OCI-LY7 (cell line): ENCODE measurements at regions not wholly inside any gene's neighbourhood (a gene's known extent, or its start where the extent isn't known, plus 50 kb on each side); places are given as distances from the start of the nearest gene placed in this dataset.

Experiments
- BruUV-seq: library from RNA; stranded (reverse); fragments of 400-500 nt; replicated peaks from 2 replicates; lab custom pipeline; 2021; lab: Mats Ljungman, UMichigan
- CTCF ChIA-PET: fragments of 300-600 bp; sonication (Branson Sonifier 250); formaldehyde crosslinking; loops from one replicate; lab custom pipeline; 2022; ENCODE audit warnings: antibody characterized with exemption; ENCODE audit not compliant: unreplicated experiment; lab: Charles Lee
- POLR2A ChIA-PET: fragments of 300-600 bp; sonication (Branson Sonifier 250); formaldehyde crosslinking; loops from one replicate; lab custom pipeline; 2022; ENCODE audit warnings: antibody characterized with exemption; lab: Charles Lee
- DNase-seq: peaks from one replicate; pipeline ENCODE4 v3.0.0-alpha.2; 2015; ENCODE audit warnings: low spot score
- H2AFZ ChIP-seq: fragments of 200-600 bp; sonication (generic), shearing (Covaris generic); 2 replicates; pipeline ENCODE4 v1.6.1; 2014; ENCODE audit warnings: mild to moderate bottlenecking, antibody characterized with exemption, low read length, moderate library complexity
- H3K27ac ChIP-seq: fragments of 200-600 bp; sonication (generic); 2 replicates; pipeline ENCODE4 v1.5.1; 2014; ENCODE audit warnings: mixed run types, low read depth, mild to moderate bottlenecking, moderate library complexity, low read length, inconsistent platforms; ENCODE audit not compliant: poor library complexity, severe bottlenecking
- H3K36me3 ChIP-seq: fragments of 200-600 bp; sonication (generic); 2 replicates; pipeline ENCODE4 v1.6.1; 2014; ENCODE audit warnings: mild to moderate bottlenecking, antibody characterized with exemption, low read length, moderate library complexity, mixed read lengths; ENCODE audit not compliant: insufficient read depth
- H3K4me1 ChIP-seq: fragments of 200-600 bp; sonication (generic); 2 replicates; pipeline ENCODE4 v1.5.1; 2014; ENCODE audit warnings: mild to moderate bottlenecking, low read length; ENCODE audit not compliant: insufficient read depth, poor library complexity, severe bottlenecking
- H3K4me2 ChIP-seq: fragments of 200-600 bp; sonication (generic); 2 replicates; pipeline ENCODE4 v1.6.1; 2014; ENCODE audit warnings: mild to moderate bottlenecking, low read length
- H3K4me3 ChIP-seq: fragments of 200-600 bp; sonication (generic); 2 replicates; pipeline ENCODE4 v1.5.1; 2014; ENCODE audit warnings: mild to moderate bottlenecking, low read depth, low read length; ENCODE audit not compliant: poor library complexity, severe bottlenecking
- H3K79me2 ChIP-seq: fragments of 200-600 bp; sonication (generic); 2 replicates; pipeline ENCODE4 v1.6.1; 2016; ENCODE audit warnings: low read depth, mild to moderate bottlenecking, low read length, moderate library complexity, mixed read lengths; ENCODE audit not compliant: insufficient read depth
- H3K9me2 ChIP-seq: fragments of 200-600 bp; sonication (generic); 2 replicates; pipeline ENCODE4 v1.6.1; 2016; ENCODE audit warnings: mild to moderate bottlenecking, low read length, mixed read lengths; ENCODE audit not compliant: insufficient read depth
- H3K9me3 ChIP-seq: fragments of 200-600 bp; sonication (generic); 2 replicates; pipeline ENCODE4 v1.6.1; 2014; ENCODE audit warnings: mild to moderate bottlenecking, mixed run types, low read length, mixed read lengths
- H4K20me1 ChIP-seq: fragments of 200-600 bp; sonication (generic); 2 replicates; pipeline ENCODE4 v1.6.1; 2014; ENCODE audit warnings: mild to moderate bottlenecking, antibody characterized with exemption, low read length, moderate library complexity, mixed read lengths; ENCODE audit not compliant: insufficient read depth
- EZH2phosphoT487 ChIP-seq: fragments of 200-600 bp; sonication (generic); IDR thresholded peaks from 2 replicates; pipeline ENCODE4 v1.6.1; 2018; ENCODE audit warnings: low read depth, borderline replicate concordance, mild to moderate bottlenecking, mixed run types, antibody characterized with exemption, low read length, moderate library complexity, mixed read lengths
- intact Hi-C: fragments of 100-400 bp; cut with micrococcal nuclease; formaldehyde crosslinking; loops from one replicate; pipeline ENCODE4 v1.10.0; 2022; ENCODE audit not compliant: unreplicated experiment
- TF ChIP-seq, protein P1 (sequence below): fragments of 200-600 bp; sonication (generic); conservative IDR thresholded peaks from 2 replicates; pipeline ENCODE4 v1.5.1; 2014; ENCODE audit warnings: mild to moderate bottlenecking, antibody characterized with exemption, low read length, moderate library complexity, mixed read lengths

DNA sequence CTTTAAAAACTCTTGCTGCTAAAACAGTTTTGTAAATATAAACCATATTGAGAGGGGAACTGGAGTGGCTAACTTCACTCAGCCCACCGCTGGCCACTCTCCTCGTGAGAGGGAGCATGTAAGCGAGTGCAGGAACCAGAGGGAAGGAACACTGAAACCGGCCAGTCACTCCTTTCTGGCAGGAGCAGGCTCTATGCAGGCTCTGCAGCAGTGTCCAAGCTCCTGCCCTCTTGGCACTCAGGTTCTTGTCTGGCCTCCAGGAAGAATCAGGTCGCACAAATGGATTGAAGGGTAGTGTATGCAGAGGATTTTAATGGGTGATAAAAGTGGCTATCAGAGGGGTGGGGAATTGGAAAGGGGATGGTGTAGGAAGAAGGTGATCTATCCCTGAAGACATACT is 157.7 kb downstream of the TMX3 start:
- BruUV-seq = no TSS peak
- no peak for DNase-seq
- no peaks in the 10 kb centered on the region for H3K79me2 ChIP-seq
- no peaks in the 10 kb centered on the region for H4K20me1 ChIP-seq
- no peaks in the 10 kb centered on the region for H3K4me1 ChIP-seq
- H3K4me2 ChIP-seq = no peak overlapping the region
- POLR2A ChIA-PET = no interaction called here
- no peak overlapping the region for H2AFZ ChIP-seq
- H3K9me2 ChIP-seq = no peaks in the 10 kb centered on the region
- no peaks in the 10 kb centered on the region for H3K9me3 ChIP-seq
- TF ChIP-seq, protein P1, sequence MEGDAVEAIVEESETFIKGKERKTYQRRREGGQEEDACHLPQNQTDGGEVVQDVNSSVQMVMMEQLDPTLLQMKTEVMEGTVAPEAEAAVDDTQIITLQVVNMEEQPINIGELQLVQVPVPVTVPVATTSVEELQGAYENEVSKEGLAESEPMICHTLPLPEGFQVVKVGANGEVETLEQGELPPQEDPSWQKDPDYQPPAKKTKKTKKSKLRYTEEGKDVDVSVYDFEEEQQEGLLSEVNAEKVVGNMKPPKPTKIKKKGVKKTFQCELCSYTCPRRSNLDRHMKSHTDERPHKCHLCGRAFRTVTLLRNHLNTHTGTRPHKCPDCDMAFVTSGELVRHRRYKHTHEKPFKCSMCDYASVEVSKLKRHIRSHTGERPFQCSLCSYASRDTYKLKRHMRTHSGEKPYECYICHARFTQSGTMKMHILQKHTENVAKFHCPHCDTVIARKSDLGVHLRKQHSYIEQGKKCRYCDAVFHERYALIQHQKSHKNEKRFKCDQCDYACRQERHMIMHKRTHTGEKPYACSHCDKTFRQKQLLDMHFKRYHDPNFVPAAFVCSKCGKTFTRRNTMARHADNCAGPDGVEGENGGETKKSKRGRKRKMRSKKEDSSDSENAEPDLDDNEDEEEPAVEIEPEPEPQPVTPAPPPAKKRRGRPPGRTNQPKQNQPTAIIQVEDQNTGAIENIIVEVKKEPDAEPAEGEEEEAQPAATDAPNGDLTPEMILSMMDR = no peak
- TF ChIP-seq EZH2phosphoT487 = no peak
- no peak overlapping the region for H3K4me3 ChIP-seq
- H3K36me3 ChIP-seq = no peaks in the 10 kb centered on the region
- CTCF ChIA-PET = no interaction called here
- intact Hi-C loops = no loop called here
- no peak overlapping the region for H3K27ac ChIP-seq

DNA sequence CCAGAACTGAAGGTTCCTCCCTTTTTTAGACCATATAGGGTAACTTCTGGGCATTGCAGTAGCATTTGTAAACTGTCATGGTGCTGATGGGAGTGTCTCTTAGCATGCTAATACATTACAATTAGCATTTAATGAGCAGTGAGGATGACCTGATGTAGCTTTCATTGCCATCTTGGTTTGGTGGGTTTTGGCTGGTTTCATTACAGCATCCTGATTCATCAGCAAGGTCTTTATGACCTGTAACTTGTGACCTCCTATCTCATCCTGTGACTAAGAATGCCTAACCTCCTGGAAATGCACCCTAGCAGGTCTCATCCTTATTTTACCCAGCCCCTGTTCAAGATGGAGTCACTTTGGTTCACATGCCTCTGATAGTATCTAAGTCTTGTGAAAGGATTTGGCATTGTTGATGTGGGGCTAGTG is 159.0 kb downstream of the TMX3 start:
- H3K9me2 ChIP-seq = no peaks in the 10 kb centered on the region
- no peak overlapping the region for H3K4me3 ChIP-seq
- intact Hi-C loops = no loop called here
- no peaks in the 10 kb centered on the region for H4K20me1 ChIP-seq
- no peaks in the 10 kb centered on the region for H3K9me3 ChIP-seq
- H3K4me2 ChIP-seq = no peak overlapping the region
- H3K4me1 ChIP-seq = no peaks in the 10 kb centered on the region
- POLR2A ChIA-PET = no interaction called here
- CTCF ChIA-PET = no interaction called here
- H2AFZ ChIP-seq = no peak overlapping the region
- TF ChIP-seq, protein P1 = no peak
- no peak for TF ChIP-seq EZH2phosphoT487
- no TSS peak for BruUV-seq
- no peaks in the 10 kb centered on the region for H3K36me3 ChIP-seq
- no peak for DNase-seq
- H3K79me2 ChIP-seq = no peaks in the 10 kb centered on the region
- no peak overlapping the region for H3K27ac ChIP-seq

- Histone ChIP-seq H3K4me1 (no peaks in the 10 kb centered on the region), H3K27ac (no peak overlapping the region), H3K9me2 (no peaks in the 10 kb centered on the region), H3K9me3 (no peaks in the 10 kb centered on the region), H2AFZ (no peak overlapping the region), H3K4me3 (no peak overlapping the region), H3K4me2 (no peak overlapping the region), H4K20me1 (no peaks in the 10 kb centered on the region), H3K79me2 (no peaks in the 10 kb centered on the region), H3K36me3 (no peaks in the 10 kb centered on the region)
- no peak for DNase-seq
- TF ChIP-seq, protein P1 = no peak
- ChIA-PET CTCF (no interaction called here), POLR2A (no interaction called here)
- intact Hi-C loops = no loop called here
- no TSS peak for BruUV-seq
These were observed 165.7 kb downstream of the TMX3 start for GRCh38 chr18:68548904-68549870.
